ENCODE measurements at regions not wholly inside any gene's neighbourhood (a gene's known extent, or its start where the extent isn't known, plus 50 kb on each side); places are given as distances from the start of the nearest gene placed in this dataset.

- no peaks in the 10 kb centered on the region for H3K36me3 ChIP-seq (ENCODE audit: control insufficient read depth in 4 of 4, insufficient read depth in 3 of 4, low read depth in 1 of 4, low read length in 3 of 4)
- no peak overlapping the region for H3K4me3 ChIP-seq (ENCODE audit: low read depth in 1 of 3, low read length in 3 of 3)
- TF ChIP-seq TAF1 (conservative IDR thresholded peaks at IDR 0.05) (no peak), EGR1 (IDR thresholded peaks at IDR 0.05; ENCODE audit: low read depth in 2 of 2) (no peak), JUND (IDR thresholded peaks at IDR 0.05) (no peak), HNF4A (conservative IDR thresholded peaks at IDR 0.05) (no peak), HNF4G (IDR thresholded peaks at IDR 0.05) (no peak), SP1 (IDR thresholded peaks at IDR 0.05) (no peak)
- no peaks in the 10 kb centered on the region for H3K9me3 ChIP-seq (ENCODE audit: control insufficient read depth in 4 of 4, low read length in 3 of 4)
- no peak overlapping the region for H3K9ac ChIP-seq (ENCODE audit: low read depth in 1 of 2, low read length in 2 of 2)
- 54% methylated on average over 3 of the region's 3 CpGs for WGBS
- H3K4me1 ChIP-seq (ENCODE audit: control insufficient read depth in 4 of 4, insufficient read depth in 4 of 4, low read length in 3 of 4) = no peaks in the 10 kb centered on the region
- no peak overlapping the region for H3K27ac ChIP-seq (ENCODE audit: low read depth in 1 of 2, low read length in 2 of 2)
- no peak for DNase-seq (ENCODE audit: low spot score)
- no peaks in the 10 kb centered on the region for H3K27me3 ChIP-seq (ENCODE audit: control insufficient read depth in 4 of 4, insufficient read depth in 4 of 4, low read length in 3 of 4)
These were observed 1096.8 kb upstream of the NXPH2 start for GRCh38 chr2:139876964-139877363.

GRCh38 chr2:139876321-139876720, 1096.1 kb upstream of the NXPH2 start:
- Histone ChIP-seq H3K4me1 (ENCODE audit: control insufficient read depth in 4 of 4, insufficient read depth in 4 of 4, low read length in 3 of 4) (no peaks in the 10 kb centered on the region), H3K9me3 (ENCODE audit: control insufficient read depth in 4 of 4, low read length in 3 of 4) (no peaks in the 10 kb centered on the region), H3K27me3 (ENCODE audit: control insufficient read depth in 4 of 4, insufficient read depth in 4 of 4, low read length in 3 of 4) (no peaks in the 10 kb centered on the region), H3K36me3 (ENCODE audit: control insufficient read depth in 4 of 4, insufficient read depth in 3 of 4, low read depth in 1 of 4, low read length in 3 of 4) (no peaks in the 10 kb centered on the region), H3K9ac (ENCODE audit: low read depth in 1 of 2, low read length in 2 of 2) (no peak overlapping the region), H3K4me3 (ENCODE audit: low read depth in 1 of 3, low read length in 3 of 3) (no peak overlapping the region), H3K27ac (ENCODE audit: low read depth in 1 of 2, low read length in 2 of 2) (no peak overlapping the region)
- TF ChIP-seq JUND (IDR thresholded peaks at IDR 0.05) (no peak), FOXA2 (IDR thresholded peaks at IDR 0.05) (no peak), RXRA (IDR thresholded peaks at IDR 0.05) (no peak), GABPA (IDR thresholded peaks at IDR 0.05 in 1 of 2, conservative IDR thresholded peaks at IDR 0.05 in 1 of 2) (no peak), TAF1 (conservative IDR thresholded peaks at IDR 0.05) (no peak), ATF3 (IDR thresholded peaks at IDR 0.05) (no peak), HNF4G (IDR thresholded peaks at IDR 0.05) (no peak), SP1 (IDR thresholded peaks at IDR 0.05) (no peak), YY1 (IDR thresholded peaks at IDR 0.05) (no peak), REST (IDR thresholded peaks at IDR 0.05) (no peak), ZBTB33 (IDR thresholded peaks at IDR 0.05) (no peak), MAX (IDR thresholded peaks at IDR 0.05) (no peak), RAD21 (IDR thresholded peaks at IDR 0.05) (no peak), NR2F2 (IDR thresholded peaks at IDR 0.05) (no peak), EGR1 (IDR thresholded peaks at IDR 0.05; ENCODE audit: low read depth in 2 of 2) (no peak)
- DNase-seq (ENCODE audit: low spot score) = no peak
- WGBS = 87% methylated on average over 2 of the region's 2 CpGs

Measured in liver (tissue), 7 donors.